Esophagus muscularis mucosa (tissue), 4 donors: ENCODE measurements at regions not wholly inside any gene's neighbourhood (a gene's known extent, or its start where the extent isn't known, plus 50 kb on each side); places are given as distances from the start of the nearest gene placed in this dataset.
"Not testable (repeated sequence)": the region's sequence is repeated elsewhere in the genome, so short reads cannot be mapped to it uniquely, and the experiment has no call there.

Experiments used
- DNase-seq: peaks from one replicate; pipeline ENCODE4 v3.0.0-alpha.2; 2017; ENCODE audit errors: extremely low spot score
- H3K27ac ChIP-seq, 4 donors: fragments of 200-600 bp; sonication (generic); replicated peaks in 1 of 4; 1 replicate in 3 of 4; 2 replicates in 1 of 4; pipeline ENCODE4 v1.5.1; 2016 to 2019; ENCODE audit warnings: mild to moderate bottlenecking in 1 of 4
- H3K27me3 ChIP-seq, 4 donors: fragments of 200-600 bp; sonication (generic); one replicate each; pipeline versions ENCODE4 v1.5.1 to v1.6.0; 2016 to 2019
- H3K36me3 ChIP-seq, 4 donors: fragments of 200-600 bp; sonication (generic); one replicate each; pipeline ENCODE4 v1.5.1; 2016 to 2019
- H3K4me1 ChIP-seq, 4 donors: fragments of 200-600 bp; sonication (generic); one replicate each; pipeline ENCODE4 v1.5.1; 2016 to 2019
- H3K4me3 ChIP-seq, 4 donors: fragments of 200-600 bp; sonication (generic); 1 replicate in 2 of 4; 2 replicates in 2 of 4; pipeline ENCODE4 v1.5.1; 2016 to 2019; ENCODE audit warnings: mild to moderate bottlenecking in 4 of 4, moderate library complexity in 1 of 4
- H3K9me3 ChIP-seq, 4 donors: fragments of 200-600 bp; sonication (generic); 1 replicate in 3 of 4; 2 replicates in 1 of 4; pipeline ENCODE4 v1.5.1; 2016 to 2019
- EP300 ChIP-seq: sonication (generic); formaldehyde crosslinking; IDR thresholded peaks from one replicate; pipeline ENCODE4 v1.6.1; 2017; ENCODE audit warnings: antibody characterized with exemption
- POLR2A ChIP-seq: fragments of 450-650 bp; IDR thresholded peaks from one replicate; pipeline ENCODE4 v1.6.1; 2017; ENCODE audit warnings: antibody characterized with exemption, moderate library complexity, mild to moderate bottlenecking, low read depth
- POLR2AphosphoS5 ChIP-seq, 2 donors: sonication (generic); formaldehyde crosslinking; IDR thresholded peaks; one replicate each; pipeline ENCODE4 v1.6.1; 2017; ENCODE audit warnings: antibody characterized with exemption in 2 of 2
- WGBS: methylation state at CpG from one replicate; pipeline ENCODE4 v1.1.5; 2018; 5-methylcytosine and 5-hydroxymethylcytosine counted together
- intact Hi-C: fragments of 100-400 bp; cut with DNase I; formaldehyde crosslinking; loops from one replicate; pipeline ENCODE4 v1.15.1; 2023
- TF ChIP-seq, protein P1 (sequence below), 3 experiments: fragments of 200-600 bp in 2 of 3; fragments of 450-650 bp in 1 of 3; sonication (generic) in 2 of 3; IDR thresholded peaks; one replicate each; pipeline ENCODE4 v1.5.1; 2017 to 2019; ENCODE audit warnings: antibody characterized with exemption in 3 of 3, mild to moderate bottlenecking in 2 of 3, moderate library complexity in 1 of 3

DNA sequence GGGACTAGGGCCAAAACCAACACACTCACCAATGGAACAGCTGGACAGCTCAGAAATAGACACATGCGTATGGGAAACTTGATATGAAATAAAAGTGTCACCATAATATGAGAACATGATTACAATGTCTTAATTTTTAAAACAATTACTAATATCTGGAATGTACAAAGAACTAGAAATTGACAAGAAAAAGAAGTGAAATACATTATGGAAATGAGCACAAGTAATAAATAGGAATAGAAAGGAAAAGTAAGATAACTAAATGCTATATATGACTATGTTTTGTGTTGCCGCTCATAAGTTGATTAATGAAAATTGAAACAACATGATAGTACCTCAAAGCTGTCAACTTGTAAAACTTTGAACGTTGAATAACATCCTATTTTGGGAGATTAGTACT lies 801.1 kb downstream of the SLITRK5 start:
- WGBS: 80% methylated on average over 3 of the region's 3 CpGs
- intact Hi-C loops: no loop called here
- Histone ChIP-seq H3K9me3 (no peaks in the 10 kb centered on the region), H3K4me3 (no peak overlapping the region), H3K4me1 (no peaks in the 10 kb centered on the region), H3K27me3 (no peaks in the 10 kb centered on the region), H3K36me3 (no peaks in the 10 kb centered on the region), H3K27ac (no peak overlapping the region)
- TF ChIP-seq, protein P1, sequence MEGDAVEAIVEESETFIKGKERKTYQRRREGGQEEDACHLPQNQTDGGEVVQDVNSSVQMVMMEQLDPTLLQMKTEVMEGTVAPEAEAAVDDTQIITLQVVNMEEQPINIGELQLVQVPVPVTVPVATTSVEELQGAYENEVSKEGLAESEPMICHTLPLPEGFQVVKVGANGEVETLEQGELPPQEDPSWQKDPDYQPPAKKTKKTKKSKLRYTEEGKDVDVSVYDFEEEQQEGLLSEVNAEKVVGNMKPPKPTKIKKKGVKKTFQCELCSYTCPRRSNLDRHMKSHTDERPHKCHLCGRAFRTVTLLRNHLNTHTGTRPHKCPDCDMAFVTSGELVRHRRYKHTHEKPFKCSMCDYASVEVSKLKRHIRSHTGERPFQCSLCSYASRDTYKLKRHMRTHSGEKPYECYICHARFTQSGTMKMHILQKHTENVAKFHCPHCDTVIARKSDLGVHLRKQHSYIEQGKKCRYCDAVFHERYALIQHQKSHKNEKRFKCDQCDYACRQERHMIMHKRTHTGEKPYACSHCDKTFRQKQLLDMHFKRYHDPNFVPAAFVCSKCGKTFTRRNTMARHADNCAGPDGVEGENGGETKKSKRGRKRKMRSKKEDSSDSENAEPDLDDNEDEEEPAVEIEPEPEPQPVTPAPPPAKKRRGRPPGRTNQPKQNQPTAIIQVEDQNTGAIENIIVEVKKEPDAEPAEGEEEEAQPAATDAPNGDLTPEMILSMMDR (IDR thresholded peaks at IDR 0.05): no peak
- TF ChIP-seq POLR2AphosphoS5 (IDR thresholded peaks at IDR 0.05) (no peak), EP300 (no peak), POLR2A (no peak)
- DNase-seq: no peak

DNA sequence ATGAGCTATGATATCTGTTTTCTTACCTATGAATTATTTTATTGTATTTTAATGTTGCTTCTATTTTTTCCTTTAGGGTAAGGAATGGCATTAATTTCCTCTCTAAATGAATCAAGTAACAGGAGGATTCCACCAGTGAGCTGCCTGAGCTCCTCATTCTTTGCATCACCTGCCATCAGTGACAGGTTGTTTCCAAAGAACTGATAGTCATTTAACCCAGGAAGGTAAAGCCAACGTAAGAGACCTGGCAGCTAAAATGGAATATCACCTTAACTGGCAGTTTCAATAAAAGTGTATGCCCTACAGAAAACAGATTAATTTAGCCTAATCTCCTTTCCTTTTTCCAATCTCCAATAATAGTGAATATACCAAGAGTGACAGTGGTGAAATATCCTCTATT lies 812.0 kb downstream of the SLITRK5 start:
- TF ChIP-seq, protein P1 (IDR thresholded peaks at IDR 0.05): no peak
- no peak for TF ChIP-seq POLR2A
- no peak for TF ChIP-seq POLR2AphosphoS5 (IDR thresholded peaks at IDR 0.05)
- no peak for TF ChIP-seq EP300
- Histone ChIP-seq H3K4me3 (no peak overlapping the region), H3K36me3 (no peaks in the 10 kb centered on the region), H3K27ac (no peak overlapping the region), H3K9me3 (peaks cover 0 to 13% (median 9%) of the 10 kb centered on the region in 4 donors), H3K4me1 (no peaks in the 10 kb centered on the region), H3K27me3 (no peaks in the 10 kb centered on the region)
- intact Hi-C loops: no loop called here
- DNase-seq: no peak
- 71% methylated on average over 1 of the region's 1 CpG for WGBS

GRCh38 chr13:88507909-88508308 lies 836.7 kb downstream of the SLITRK5 start:
- Histone ChIP-seq H3K4me3 (no peak overlapping the region), H3K4me1 (no peaks in the 10 kb centered on the region), H3K9me3 (peaks cover 0 to 27% (median 15%) of the 10 kb centered on the region in 4 donors), H3K27ac (no peak overlapping the region), H3K27me3 (no peaks in the 10 kb centered on the region), H3K36me3 (no peaks in the 10 kb centered on the region)
- no peak for DNase-seq
- WGBS: 39% methylated on average over 1 of the region's 1 CpG
- intact Hi-C loops: no loop called here
- TF ChIP-seq, protein P1 (IDR thresholded peaks at IDR 0.05): no peak
- TF ChIP-seq POLR2A: no peak
- TF ChIP-seq EP300: no peak
- no peak for TF ChIP-seq POLR2AphosphoS5 (IDR thresholded peaks at IDR 0.05)

DNA sequence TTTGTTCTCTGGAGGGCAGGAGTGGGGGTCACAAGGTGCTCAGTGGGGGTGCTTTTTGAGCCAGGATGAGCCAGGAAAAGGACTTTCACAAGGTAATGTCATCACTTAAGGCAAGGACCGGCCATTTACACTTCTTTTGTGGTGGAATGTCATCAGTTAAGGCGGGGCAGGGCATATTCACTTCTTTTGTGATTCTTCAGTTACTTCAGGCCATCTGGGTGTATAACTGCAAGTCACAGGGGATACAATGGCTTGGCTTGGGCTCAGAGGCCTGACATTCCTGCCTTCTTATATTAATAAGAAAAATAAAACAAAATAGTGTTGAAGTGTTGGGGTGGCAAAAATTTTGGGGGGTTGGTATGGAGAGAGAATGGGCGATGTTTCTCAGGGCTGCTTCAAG lies 841.8 kb downstream of the SLITRK5 start:
- H3K9me3 ChIP-seq: peaks cover 0 to 17% (median 11%) of the 10 kb centered on the region in 4 donors
- H3K27ac ChIP-seq, H3K36me3 ChIP-seq, intact Hi-C loops, H3K27me3 ChIP-seq, DNase-seq, H3K4me3 ChIP-seq, H3K4me1 ChIP-seq: not testable (repeated sequence)
- WGBS: 90% methylated on average over 3 of the region's 3 CpGs

GRCh38 chr13:88526186-88526852 lies 855.1 kb downstream of the SLITRK5 start:
- TF ChIP-seq, protein P1 (IDR thresholded peaks at IDR 0.05): no peak
- no peak for TF ChIP-seq POLR2A
- no peak for TF ChIP-seq EP300
- no peak for TF ChIP-seq POLR2AphosphoS5 (IDR thresholded peaks at IDR 0.05)
- Histone ChIP-seq H3K27me3 (no peaks in the 10 kb centered on the region), H3K9me3 (no peaks in the 10 kb centered on the region), H3K27ac (no peak overlapping the region), H3K4me1 (no peaks in the 10 kb centered on the region), H3K36me3 (no peaks in the 10 kb centered on the region), H3K4me3 (no peak overlapping the region)
- intact Hi-C loops: no loop called here
- WGBS: 59% methylated on average over 6 of the region's 6 CpGs
- no peak for DNase-seq
